NK-92 treated with Interleukin-12 subunit alpha and Interleukin-12 subunit beta, amount 100 ng/mL, for 24 hours (cell line): ENCODE measurements at regions not wholly inside any gene's neighbourhood (a gene's known extent, or its start where the extent isn't known, plus 50 kb on each side); places are given as distances from the start of the nearest gene placed in this dataset.
"Not testable (repeated sequence)": the region's sequence is repeated elsewhere in the genome, so short reads cannot be mapped to it uniquely, and the experiment has no call there.

Experiments used
- DNase-seq: peaks from one replicate; lab custom pipeline; 2025; lab: John Stamatoyannopoulos, UW

DNA sequence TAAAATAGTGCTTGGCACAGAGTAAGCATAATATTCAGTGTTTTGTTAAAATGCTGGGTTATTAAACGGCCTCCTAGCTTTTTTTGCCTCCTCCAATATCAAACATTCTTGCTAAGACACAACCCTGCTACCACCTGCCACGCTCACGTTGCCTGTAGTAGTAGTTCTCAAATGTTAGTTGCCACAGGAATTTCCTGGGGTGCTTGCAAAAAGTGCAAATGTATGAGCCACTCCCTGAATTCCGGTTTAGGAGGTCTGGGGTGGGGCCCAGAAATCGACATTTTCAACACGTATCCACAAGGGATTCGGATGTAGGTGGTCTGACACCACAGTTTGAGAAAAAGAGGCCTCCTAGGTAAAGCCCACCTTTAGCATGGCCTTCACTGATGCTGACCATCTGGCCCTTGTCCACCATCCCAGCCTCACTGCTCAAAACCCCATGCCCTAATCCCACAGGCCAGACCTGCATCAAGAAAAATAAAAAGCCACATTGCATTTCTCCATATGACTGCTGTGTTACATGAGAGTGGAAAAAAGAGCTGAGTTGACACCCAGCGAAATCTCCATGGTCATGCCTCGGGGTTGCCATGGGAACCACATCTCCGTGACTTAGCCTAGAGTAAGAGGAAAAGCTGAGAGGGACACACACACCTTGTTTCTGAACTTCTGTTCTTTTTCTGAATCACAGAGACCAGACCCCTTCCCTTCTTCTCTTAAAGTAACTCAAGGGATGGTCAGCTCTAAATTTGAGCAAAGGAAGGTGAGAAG lies 116.4 kb upstream of the HES1 start:
- DNase-seq, result no peak

DNA sequence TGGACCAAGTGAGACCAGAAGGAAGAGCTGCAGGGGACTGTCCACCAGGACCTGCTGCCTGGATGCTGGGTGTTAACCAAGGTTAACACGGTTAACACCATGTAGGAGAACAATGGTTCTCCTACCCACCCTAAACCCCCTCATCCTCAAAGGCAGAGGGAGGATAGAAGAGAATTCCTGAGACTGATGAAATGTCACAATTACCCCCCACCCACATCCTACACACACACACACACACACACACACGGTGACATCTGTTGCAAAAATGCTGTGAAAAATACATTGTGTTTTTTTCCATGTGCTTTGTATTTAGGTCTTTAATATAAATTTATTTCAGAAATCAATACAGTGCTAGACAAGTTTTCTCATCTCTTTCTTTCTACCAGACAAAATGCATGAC lies 113.9 kb upstream of the HES1 start:
- no peak for DNase-seq

DNA sequence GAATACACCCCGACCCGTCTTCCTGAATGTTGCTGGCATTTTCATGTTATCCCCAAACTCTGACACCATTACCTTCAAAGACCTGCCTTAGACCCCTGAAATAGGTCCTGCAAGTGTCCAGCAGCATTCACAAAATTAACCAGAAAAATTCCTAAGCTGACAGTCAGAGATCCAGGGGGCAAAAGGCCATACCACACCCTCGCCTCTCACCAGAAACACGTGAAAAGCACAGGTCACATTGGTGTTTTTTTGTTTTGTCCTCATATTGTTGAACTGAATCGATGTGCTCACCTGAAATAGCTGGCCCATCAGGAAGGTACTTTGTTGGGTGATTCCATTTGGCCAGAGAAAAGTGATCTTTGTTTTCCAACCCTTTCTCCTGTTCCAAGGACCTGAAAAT lies 113.1 kb upstream of the HES1 start:
- DNase-seq, result no peak

DNA sequence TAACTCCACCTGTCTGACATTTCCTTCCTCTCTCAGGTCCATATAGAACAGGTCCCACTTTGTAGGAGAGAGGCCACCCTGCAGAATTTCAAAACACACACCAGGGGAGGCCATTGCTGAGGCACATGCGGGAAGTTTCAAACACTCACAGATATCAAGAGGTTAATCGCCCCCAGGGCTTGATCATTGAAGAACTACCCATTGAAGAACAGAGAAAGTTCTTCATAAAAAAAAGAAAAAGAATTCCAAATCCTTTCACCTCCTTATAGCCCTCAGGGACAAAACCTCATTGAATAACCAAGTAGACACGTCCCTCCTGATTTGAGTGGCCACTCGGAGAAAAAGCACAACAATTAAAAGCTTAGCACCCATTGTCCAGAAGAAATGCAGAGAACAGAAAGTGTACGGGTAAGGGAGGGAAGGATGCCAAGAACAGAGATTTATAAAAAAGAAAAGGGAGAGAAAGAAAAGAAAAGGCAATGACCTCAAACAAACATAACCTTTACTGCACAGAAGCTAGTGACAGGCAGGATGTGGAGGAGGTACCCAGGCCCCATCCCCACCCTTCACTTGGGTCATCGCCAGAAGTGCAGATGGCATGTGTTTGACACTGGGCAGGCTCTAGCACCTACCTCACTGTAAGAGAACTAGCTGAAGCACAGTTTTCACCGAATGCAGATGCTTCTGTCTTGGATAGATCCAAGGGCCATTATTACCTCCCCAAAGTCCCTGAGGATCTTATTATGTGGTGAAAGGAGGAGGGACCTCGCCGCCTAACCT lies 112.3 kb upstream of the HES1 start:
- DNase-seq, result no peak

DNA sequence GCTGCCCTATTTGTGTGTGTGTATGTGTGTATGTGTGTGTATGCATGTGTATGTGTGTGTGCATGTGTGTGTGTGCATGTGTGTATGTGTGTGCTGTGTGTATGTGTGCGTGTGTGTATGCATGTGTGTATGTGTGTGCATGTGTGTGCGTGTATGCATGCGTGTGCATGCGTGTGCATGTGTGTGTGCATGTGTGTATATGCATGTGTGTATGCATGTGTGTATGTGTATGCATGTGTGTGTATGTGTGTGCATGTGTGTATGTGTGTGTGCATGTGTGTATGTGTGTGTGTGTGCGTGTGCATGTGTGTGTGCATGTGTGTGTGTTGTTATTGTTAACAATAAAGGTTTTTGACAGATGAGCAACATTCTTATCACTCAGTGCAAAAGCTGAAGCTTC lies 110.8 kb upstream of the HES1 start:
- DNase-seq, result no peak

DNA sequence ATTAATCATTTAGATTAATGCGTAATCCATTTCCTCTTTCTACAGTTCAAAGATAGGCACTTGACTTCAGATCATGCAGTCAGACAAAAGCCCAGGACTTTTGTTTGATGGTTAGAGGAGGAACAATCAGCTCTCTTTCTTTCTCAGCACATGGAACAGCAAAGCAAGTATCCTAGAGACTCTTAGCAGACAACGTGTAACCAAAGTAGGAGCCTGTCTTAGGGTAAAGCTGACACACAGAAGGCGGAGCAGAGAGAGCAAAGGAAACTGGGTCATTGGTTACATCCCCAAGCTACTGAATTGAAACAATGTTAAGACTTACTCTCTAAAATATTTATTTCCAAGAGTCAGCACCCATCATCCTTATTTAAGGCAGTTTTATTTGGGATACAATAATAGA lies 110.0 kb upstream of the HES1 start:
- DNase-seq, result no peak

DNA sequence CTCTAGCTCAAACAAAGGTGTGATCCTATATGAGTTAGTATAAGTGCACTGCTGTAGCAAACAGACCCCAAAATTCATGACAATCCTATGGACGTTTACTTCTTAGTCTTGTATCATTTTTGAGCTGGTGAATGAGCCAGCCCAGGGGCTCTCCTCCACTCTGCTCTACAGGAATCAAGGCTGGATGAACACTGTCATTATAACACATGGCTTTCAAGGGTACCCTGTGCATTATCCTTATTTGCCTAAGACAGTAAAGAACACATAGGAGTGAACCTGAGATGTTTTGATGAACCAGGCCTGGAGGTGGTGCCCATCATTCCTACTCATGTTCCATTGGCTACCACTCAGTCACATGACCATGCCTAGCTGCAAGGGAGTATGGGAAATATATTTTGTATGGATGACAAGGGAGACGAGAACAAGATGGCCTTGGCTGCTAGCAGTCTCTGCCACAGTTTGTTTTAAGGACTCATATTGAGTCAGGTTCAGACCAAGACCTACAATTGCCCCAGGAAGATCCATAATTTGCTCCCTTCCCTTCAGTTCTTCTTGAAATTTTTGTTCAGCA lies 107.4 kb upstream of the HES1 start:
- DNase-seq, result no peak

DNA sequence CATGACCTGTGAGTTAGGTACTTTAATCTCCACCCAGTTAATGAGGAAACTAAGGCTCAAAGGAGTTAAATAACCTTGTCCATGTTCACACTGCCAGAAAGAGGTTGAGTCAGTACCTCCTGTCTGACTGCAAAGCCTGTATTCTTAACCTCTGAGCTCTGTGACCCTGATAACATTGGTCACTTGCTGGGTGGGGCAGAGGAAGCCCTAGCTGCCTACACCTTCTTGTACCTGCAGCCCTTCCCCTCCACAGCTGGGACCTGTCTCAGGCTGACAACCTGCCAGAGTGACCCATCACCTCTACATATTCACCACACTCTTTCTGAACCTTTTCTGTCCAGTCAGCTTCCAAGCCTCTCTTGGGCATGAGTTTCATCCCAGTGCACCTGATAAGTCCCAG lies 106.1 kb upstream of the HES1 start:
- DNase-seq, result no peak

DNA sequence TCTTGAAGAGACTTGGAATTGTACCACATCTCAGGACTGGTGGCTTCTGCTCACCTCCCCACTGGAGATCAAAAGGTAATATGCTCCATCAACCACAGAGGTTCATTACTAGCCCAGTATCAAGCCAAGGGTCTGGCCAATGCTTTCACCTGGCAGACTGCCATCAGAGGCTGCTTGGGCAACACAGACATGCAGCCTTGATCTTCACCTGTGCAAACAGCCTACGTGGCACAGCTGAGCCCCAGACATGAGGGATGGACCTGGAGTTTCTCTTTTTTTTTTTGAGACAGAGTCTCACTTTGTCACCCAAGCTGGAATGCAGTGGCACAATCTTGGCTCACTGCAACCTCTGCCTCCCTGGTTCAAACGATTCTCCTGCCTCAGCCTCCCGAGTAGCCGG lies 105.6 kb upstream of the HES1 start:
- no peak for DNase-seq

DNA sequence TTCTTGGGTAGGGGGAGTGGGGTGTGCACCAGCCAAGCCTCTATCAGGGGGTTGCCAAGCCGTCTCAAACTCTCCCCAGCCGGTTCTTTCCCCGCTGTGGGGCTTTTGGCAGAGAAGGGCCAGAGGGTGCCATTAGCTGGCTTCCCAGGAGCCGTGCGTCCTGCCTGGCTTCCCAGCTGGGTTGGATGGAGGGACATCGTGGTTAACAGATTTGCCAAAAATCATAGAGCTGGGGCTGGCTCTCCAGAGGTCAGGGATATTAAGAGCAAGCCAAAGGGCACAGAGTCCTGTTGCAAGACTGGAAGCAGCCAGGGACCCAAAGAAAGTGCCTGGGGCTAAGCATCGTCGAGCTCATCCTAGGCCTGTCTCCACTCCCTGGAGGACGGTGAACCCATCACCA lies 104.6 kb upstream of the HES1 start:
- no peak for DNase-seq

DNA sequence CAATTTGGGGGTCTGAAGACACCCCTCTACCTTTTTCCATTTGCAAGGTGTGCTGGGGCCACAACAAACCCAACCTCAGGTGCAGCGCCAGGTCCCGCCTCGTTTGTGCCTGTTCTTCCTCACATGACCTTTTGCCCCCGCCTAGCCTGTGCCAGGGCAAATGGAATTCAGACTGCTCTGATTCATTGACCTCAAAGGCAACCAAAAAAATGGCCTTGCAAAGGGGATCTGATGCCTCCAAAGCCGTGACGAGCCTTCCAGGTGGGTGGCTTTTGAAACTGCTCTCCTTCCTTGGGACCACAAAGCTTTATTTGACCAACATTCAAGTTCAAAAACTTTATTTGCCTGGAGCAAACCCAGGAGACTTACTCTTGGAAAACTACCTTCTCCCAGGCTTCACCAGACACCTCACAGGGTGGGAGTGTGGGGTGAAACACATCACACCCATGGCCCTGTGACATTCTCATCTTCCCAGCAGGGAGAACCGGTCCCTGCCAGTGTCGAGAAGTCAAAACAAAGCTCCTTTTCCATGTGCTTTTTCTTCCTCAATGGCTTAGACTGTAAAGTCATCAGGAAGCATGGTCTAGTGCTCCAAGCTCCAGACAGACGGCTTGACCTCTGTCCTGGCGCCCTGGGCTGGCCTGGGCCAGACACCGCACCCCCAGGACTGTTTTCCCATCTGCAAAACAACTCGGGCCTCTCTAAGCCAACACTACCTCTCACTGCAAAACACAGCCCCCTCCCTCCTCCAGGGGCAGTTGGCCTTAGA lies 103.9 kb upstream of the HES1 start:
- DNase-seq, result no peak

DNA sequence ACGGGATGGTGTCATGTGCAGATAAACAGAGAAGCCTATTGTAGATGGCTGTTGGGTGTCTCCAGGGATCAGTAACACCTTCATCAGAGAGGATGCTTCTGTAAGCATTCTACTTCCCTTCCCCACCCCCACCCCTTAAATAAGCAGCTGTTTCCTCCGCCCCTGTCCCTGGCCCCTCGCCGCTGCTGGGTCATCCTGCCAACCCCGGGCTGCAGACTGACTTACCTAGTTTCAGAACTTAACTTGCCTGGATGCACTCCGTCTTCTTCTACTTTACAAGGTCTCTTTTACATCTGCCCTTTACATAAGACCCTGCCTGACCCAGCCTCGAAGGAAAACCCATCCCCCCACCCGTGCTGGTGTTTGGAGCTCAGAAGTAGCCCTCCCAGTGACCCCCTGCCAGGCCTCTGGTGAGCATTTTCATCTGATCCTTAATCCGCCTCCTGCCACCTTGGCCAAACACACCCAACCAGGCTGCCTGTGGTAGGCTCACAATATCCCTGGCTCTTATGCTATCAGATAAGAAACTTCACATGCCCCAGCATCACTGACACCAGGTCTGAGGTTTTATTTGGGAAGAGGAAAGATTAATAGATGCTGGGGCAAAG lies 103.0 kb upstream of the HES1 start:
- no peak for DNase-seq

DNA sequence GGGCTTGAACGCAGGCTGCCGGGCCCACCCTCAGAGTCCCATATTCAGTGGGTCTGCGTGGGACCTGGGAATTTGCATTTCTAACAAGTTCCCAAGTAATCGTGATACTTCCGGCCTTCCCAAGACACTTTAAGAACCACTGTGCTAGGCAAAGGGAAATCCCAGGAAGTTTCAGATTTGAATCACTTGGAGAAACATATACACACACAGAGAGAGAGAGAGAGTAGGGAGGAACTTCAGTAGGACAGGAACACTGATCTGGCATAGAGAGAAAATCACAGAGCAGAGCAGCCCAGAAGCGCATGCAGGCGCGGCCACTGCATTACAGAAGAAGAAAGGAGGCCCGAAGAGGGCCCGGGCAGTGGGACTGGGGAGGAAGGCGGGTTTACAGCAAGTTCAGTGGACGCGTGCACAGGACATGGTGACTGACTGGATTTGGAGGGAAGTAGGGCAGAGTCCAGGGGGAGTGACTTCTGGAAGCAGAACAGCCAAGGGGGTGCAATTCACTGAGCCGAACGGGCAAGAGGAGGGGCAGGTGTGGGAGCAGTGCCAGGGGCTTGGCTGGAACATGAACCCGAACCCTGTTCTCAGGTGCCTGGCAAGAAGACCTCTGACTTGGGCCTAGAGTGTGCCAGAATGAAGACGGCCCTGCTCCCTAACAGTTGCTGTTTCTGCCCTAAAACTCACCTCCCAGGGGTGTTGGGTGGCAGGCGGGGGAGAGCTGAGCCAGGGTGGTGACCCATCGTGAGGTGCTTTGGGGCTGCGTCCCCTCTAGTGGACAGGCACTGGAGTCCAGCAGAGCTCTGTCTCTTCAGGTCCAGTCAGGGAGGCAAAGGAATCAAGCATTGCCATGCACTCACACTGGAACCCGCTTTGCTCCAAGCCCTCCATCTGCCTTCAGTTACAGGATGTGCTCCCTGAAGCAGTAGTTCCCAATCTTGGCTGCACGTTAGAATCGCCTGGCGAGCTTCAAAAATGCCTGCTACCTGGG lies 101.3 kb upstream of the HES1 start:
- no peak for DNase-seq

DNA sequence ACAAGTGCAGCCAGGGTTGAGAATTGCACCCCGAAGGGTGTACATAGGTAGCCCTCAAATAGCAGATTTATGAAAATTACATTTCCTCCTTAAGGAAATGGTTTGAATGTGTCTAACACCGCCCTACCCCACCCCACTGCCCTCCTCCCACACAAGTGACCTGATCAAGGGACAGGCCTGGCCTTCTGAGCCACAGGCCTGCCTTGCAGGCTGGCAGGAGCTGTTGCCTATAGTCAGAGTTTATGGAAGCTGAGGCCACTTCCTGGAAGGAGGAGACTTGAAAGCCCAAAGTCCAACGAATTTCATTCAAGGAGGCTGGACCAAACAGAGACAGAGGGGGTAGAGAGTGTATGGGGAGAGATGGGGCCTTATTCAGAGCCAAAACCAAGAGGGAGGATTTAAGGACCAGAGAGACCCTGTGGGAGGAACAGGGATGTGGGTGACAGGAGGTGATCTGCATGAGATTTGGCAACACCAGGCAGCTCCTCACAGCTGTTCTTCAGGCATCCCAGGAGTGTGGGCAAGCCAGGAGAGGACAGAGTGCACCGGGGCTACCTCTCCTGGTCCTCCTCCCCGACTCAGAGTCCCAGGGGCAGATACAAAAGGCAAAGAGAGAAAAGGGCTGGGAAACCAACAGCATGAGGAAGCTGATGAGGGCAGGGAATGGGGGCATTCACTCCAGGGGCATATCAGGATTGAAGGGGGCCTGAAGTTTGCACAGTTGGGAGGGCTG lies 100.4 kb upstream of the HES1 start:
- DNase-seq, result no peak

DNA sequence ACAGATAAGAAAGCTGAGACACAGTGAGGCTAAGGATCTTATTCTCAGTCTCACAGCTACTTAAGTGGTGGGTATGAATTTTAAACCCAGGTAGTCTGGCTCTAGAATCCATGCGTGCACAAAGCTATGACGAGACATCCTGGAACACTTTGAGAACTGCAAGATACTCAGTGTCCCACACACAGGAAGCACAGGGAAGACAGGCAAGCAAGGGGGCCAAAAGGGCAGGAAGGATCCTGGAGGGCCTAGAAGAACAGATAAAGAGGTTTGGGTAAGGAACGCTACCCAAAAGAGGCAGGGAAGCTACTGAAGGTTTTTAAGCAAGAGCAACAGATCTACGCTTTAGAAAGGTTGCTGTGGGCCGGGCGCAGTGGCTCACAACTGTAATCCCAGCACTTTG lies 99.1 kb upstream of the HES1 start:
- no peak for DNase-seq

DNA sequence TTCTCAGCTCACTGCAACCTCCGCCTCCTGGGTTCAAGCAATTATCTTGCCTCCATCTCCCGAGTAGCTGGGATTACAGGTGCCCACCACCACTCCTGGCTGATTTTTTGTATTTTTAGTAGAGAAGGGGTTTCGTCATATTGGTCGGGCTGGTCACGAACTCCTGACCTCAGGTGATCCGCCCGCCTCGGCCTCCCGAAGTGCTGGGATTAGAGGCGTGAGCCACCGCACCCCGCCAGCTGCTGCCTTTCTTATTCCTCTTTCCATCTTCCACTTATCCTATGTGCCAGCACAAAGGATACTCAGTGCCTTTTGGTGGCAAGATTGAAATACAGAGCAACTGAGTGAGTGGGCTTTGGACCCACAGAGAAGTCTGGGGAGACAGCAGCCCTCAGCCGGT lies 97.6 kb upstream of the HES1 start:
- DNase-seq, result not testable (repeated sequence)

DNA sequence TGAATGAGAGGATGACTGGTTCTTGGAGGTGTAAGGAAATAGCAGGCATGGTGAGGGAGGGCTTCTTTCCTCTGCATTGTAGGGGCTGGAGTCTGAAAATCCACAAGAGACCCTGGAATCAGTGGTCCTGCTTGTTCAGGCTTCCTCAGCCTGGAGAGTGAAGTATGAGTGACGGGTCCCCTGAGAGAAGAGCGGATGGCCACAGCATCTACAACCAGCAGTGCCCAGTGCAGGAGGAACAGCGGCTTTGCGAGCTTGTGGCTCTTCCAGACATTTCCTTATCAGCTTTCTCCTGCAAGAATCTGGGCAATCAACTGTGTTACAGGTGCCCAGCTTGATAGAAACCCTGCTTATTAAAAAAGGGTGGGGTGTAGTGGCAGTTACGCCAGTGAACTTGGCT lies 97.0 kb upstream of the HES1 start:
- DNase-seq, result no peak

DNA sequence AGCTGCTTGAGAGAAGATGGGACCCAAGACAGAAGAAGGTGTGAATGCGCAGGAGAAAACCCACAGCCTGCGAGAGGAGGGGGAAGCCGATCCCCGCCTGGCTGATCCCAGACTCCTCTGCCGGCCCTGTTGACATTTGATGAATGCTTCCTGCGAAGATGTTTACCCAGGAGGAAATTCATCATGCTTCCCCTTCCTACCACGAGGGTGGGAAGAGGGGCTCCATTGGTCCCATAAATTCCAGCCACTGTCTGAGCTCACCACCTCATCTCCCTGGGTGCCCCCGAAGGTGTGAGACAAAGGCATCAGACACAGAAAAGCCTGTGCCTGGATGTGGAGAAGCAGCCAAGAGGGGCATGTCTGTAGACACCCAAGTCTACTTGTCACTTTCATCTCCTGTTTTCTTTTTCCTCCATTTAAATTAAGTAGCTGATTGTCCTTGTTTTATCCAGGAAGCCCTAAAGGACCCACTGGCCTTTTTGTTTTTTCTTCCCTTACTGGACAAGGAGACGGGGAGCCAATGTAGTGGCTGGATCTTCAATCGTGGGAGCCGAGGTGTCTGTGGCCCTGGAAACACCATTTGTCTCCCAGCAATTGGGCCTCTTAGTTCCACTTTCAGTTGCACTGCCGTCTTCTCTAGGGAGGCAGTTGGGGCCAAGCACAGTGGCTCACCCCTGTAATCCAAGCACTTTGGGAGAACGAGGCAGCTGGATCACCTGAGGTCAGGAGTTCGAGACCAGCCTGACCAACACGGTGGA lies 95.3 kb upstream of the HES1 start:
- DNase-seq, result no peak

DNA sequence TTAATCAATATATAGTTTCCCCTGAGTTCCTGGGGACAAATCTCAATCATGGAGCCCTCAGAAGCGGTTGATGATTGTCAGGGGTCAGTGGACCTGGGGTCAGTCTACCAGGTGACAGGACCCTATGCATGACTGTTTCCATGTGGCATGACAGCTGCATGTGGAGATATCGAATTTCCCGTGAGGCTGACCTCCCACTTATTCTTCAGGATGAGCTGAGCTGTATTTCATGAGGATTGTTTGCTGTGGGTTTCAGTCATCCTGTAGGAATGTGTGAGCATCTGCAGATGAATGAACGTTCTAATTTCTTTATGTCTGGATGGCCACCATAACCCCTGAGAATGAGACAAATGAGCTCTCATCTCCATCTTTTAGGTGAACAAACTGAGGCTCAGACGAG lies 93.0 kb upstream of the HES1 start:
- DNase-seq, result no peak

DNA sequence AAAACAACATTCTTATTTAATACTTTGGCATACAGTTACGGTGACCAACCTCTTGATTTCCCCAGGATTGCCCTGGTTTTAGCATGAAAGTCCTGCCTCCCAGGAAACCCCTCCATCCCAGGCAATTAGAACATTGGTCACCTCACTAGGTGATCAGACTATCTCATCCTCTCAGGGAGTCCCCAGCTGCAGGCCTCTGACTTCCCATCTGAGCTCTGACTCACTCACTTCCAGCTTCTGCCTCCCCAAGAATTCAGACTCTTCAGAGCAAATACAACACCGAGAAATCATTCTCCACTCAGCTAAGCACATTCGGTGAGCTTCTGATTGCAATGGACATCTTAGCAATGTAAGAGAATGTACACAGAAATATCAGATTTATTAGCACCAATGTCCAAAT lies 92.4 kb upstream of the HES1 start:
- no peak for DNase-seq
